C4-2B (cell line): ENCODE measurements at regions not wholly inside any gene's neighbourhood (a gene's known extent, or its start where the extent isn't known, plus 50 kb on each side); places are given as distances from the start of the nearest gene placed in this dataset.

ENCODE experiments used
- ZFX ChIP-seq: fragments of 450-650 bp; IDR thresholded peaks from 2 replicates; pipeline ENCODE4 v1.6.1; 2017
- TF ChIP-seq, protein P1 (sequence below): fragments of 450-650 bp; conservative IDR thresholded peaks from 2 replicates; pipeline ENCODE4 v1.5.1; 2017; ENCODE audit warnings: mild to moderate bottlenecking

- TF ChIP-seq, protein P1, sequence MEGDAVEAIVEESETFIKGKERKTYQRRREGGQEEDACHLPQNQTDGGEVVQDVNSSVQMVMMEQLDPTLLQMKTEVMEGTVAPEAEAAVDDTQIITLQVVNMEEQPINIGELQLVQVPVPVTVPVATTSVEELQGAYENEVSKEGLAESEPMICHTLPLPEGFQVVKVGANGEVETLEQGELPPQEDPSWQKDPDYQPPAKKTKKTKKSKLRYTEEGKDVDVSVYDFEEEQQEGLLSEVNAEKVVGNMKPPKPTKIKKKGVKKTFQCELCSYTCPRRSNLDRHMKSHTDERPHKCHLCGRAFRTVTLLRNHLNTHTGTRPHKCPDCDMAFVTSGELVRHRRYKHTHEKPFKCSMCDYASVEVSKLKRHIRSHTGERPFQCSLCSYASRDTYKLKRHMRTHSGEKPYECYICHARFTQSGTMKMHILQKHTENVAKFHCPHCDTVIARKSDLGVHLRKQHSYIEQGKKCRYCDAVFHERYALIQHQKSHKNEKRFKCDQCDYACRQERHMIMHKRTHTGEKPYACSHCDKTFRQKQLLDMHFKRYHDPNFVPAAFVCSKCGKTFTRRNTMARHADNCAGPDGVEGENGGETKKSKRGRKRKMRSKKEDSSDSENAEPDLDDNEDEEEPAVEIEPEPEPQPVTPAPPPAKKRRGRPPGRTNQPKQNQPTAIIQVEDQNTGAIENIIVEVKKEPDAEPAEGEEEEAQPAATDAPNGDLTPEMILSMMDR: no peak
- TF ChIP-seq ZFX: no peak
These were observed 273.9 kb upstream of the JAG1 start for GRCh38 chr20:10947726-10948125.
